Astrocyte (in vitro differentiated cells and primary cell): ENCODE measurements at regions not wholly inside any gene's neighbourhood (a gene's known extent, or its start where the extent isn't known, plus 50 kb on each side); places are given as distances from the start of the nearest gene placed in this dataset.

Source experiments
- DNase-seq: peaks from one replicate; pipeline ENCODE4 v3.0.0-alpha.2; 2010; ENCODE audit warnings: low read depth
- FAIRE-seq: peaks from 2 replicates; lab custom pipeline; 2011; peaks lifted over from hg19 to GRCh38; lab: Jason Lieb, UNC
- H2AFZ ChIP-seq: 2 replicates; pipeline ENCODE4 v1.6.0; 2012; ENCODE audit warnings: low read depth, low read length, inconsistent platforms
- H3K27ac ChIP-seq: 2 replicates; pipeline ENCODE4 v1.5.1; 2011; ENCODE audit warnings: low read depth, low read length, inconsistent platforms
- H3K27me3 ChIP-seq: 2 replicates; pipeline ENCODE4 v1.6.0; 2011; ENCODE audit warnings: low read length, inconsistent platforms; ENCODE audit not compliant: insufficient read depth
- H3K36me3 ChIP-seq: 2 replicates; pipeline ENCODE4 v1.5.1; 2011; ENCODE audit warnings: low read length, inconsistent platforms; ENCODE audit not compliant: insufficient read depth
- H3K4me1 ChIP-seq: 2 replicates; pipeline ENCODE4 v1.5.1; 2011; ENCODE audit warnings: low read length, inconsistent platforms; ENCODE audit not compliant: insufficient read depth
- H3K4me2 ChIP-seq: 2 replicates; pipeline ENCODE4 v1.6.0; 2012; ENCODE audit warnings: low read length, inconsistent platforms
- H3K4me3 ChIP-seq: 2 replicates; pipeline ENCODE4 v1.5.1; 2011; ENCODE audit warnings: low read depth, mild to moderate bottlenecking, low read length, inconsistent platforms; ENCODE audit not compliant: insufficient read depth
- H3K79me2 ChIP-seq: 2 replicates; pipeline ENCODE4 v1.6.0; 2012; ENCODE audit warnings: mild to moderate bottlenecking, low read length, inconsistent platforms; ENCODE audit not compliant: insufficient read depth
- H3K9ac ChIP-seq: 2 replicates; pipeline ENCODE4 v1.6.0; 2012; ENCODE audit warnings: mild to moderate bottlenecking, low read length, inconsistent platforms
- H3K9me3 ChIP-seq: 2 replicates; pipeline ENCODE4 v1.5.1; 2012; ENCODE audit warnings: low read depth, mild to moderate bottlenecking, low read length, inconsistent platforms; ENCODE audit not compliant: insufficient read depth
- H4K20me1 ChIP-seq: 2 replicates; pipeline ENCODE4 v1.6.0; 2012; ENCODE audit warnings: low read length, inconsistent platforms; ENCODE audit not compliant: insufficient read depth
- H3K27ac Mint-ChIP-seq: one replicate; pipeline ENCODE4 v1.8.0; 2021; ENCODE audit warnings: mild to moderate bottlenecking, mixed read lengths; ENCODE audit not compliant: unreplicated experiment
- H3K27me3 Mint-ChIP-seq: one replicate; pipeline ENCODE4 v1.8.0; 2021; ENCODE audit warnings: low read depth, mixed read lengths; ENCODE audit not compliant: unreplicated experiment
- H3K36me3 Mint-ChIP-seq: one replicate; pipeline ENCODE4 v1.8.0; 2021; ENCODE audit warnings: low read depth, mixed read lengths; ENCODE audit not compliant: unreplicated experiment
- H3K4me1 Mint-ChIP-seq: one replicate; pipeline ENCODE4 v1.8.0; 2021; ENCODE audit warnings: low read depth, mixed read lengths; ENCODE audit not compliant: unreplicated experiment
- H3K4me3 Mint-ChIP-seq: one replicate; pipeline ENCODE4 v1.8.0; 2021; ENCODE audit warnings: mild to moderate bottlenecking, moderate library complexity, mixed read lengths; ENCODE audit not compliant: unreplicated experiment
- H3K9me3 Mint-ChIP-seq: one replicate; pipeline ENCODE4 v1.8.0; 2021; ENCODE audit warnings: mild to moderate bottlenecking, mixed read lengths; ENCODE audit not compliant: unreplicated experiment
- CTCF ChIP-seq: IDR thresholded peaks from 2 replicates; pipeline ENCODE4 v1.5.1; 2011; ENCODE audit warnings: low read depth, mild to moderate bottlenecking, inconsistent platforms, low read length, moderate library complexity; ENCODE audit not compliant: insufficient read depth
- EZH2 ChIP-seq: IDR thresholded peaks from 2 replicates; pipeline ENCODE4 v1.6.1; 2012; ENCODE audit warnings: mild to moderate bottlenecking, low read length, inconsistent platforms; ENCODE audit not compliant: insufficient read depth

GRCh38 chr22:22168941-22169867, 75.4 kb upstream of the VPREB1 start:
- no peak overlapping the region for H3K4me3 ChIP-seq

GRCh38 chr22:22168190-22168940, 76.2 kb upstream of the VPREB1 start:
- Histone ChIP-seq H3K27ac (no peak overlapping the region), H2AFZ (no peak overlapping the region), H3K27me3 (peaks cover 10% of the 10 kb centered on the region), H3K4me2 (no peak overlapping the region), H3K9me3 (no peaks in the 10 kb centered on the region), H3K4me1 (no peaks in the 10 kb centered on the region), H3K9ac (no peak overlapping the region), H4K20me1 (no peaks in the 10 kb centered on the region), H3K36me3 (no peaks in the 10 kb centered on the region), H3K79me2 (no peaks in the 10 kb centered on the region), H3K4me3 (no peak overlapping the region)
- Mint-ChIP-seq H3K27me3 (peaks cover 80% of the 10 kb centered on the region), H3K27ac (no peak overlapping the region), H3K36me3 (no peaks in the 10 kb centered on the region), H3K4me1 (no peaks in the 10 kb centered on the region), H3K9me3 (no peaks in the 10 kb centered on the region), H3K4me3 (no peak overlapping the region)
- no peak for TF ChIP-seq EZH2
- TF ChIP-seq CTCF = no peak
- FAIRE-seq (no peak), DNase-seq (peak; percentile 19)

More at GRCh38 chr22:22168941-22169867, 75.4 kb upstream of the VPREB1 start:
- TF ChIP-seq EZH2 (no peak), CTCF (no peak)
- no peak overlapping the region for H2AFZ ChIP-seq
- Mint-ChIP-seq H3K4me3 (no peak overlapping the region), H3K27ac (peak overlapping the region; percentile 53), H3K36me3 (no peaks in the 10 kb centered on the region), H3K9me3 (no peaks in the 10 kb centered on the region), H3K4me1 (no peaks in the 10 kb centered on the region), H3K27me3 (peaks cover 80% of the 10 kb centered on the region)
- no peaks in the 10 kb centered on the region for H3K4me1 ChIP-seq
- H3K9me3 ChIP-seq = no peaks in the 10 kb centered on the region
- H3K9ac ChIP-seq = no peak overlapping the region
- H3K27me3 ChIP-seq = peaks cover 10% of the 10 kb centered on the region
- FAIRE-seq = no peak
- H3K79me2 ChIP-seq = no peaks in the 10 kb centered on the region
- DNase-seq = no peak
- H3K27ac ChIP-seq = no peak overlapping the region
- no peaks in the 10 kb centered on the region for H3K36me3 ChIP-seq
- no peaks in the 10 kb centered on the region for H4K20me1 ChIP-seq
- no peak overlapping the region for H3K4me2 ChIP-seq
